Nephron (organoid): ENCODE measurements at regions not wholly inside any gene's neighbourhood (a gene's known extent, or its start where the extent isn't known, plus 50 kb on each side); places are given as distances from the start of the nearest gene placed in this dataset.

Source experiments
- H3K27ac Mint-ChIP-seq, 3 experiments: 2 replicates each; pipeline ENCODE4 v1.8.0; 2020; ENCODE audit warnings: mixed read lengths in 3 of 3, mild to moderate bottlenecking in 2 of 3, moderate library complexity in 1 of 3
- H3K27me3 Mint-ChIP-seq: 2 replicates; pipeline ENCODE4 v1.8.0; 2021; ENCODE audit warnings: low read depth, mild to moderate bottlenecking, moderate library complexity, mixed read lengths
- H3K36me3 Mint-ChIP-seq: 2 replicates; pipeline ENCODE4 v1.8.0; 2020; ENCODE audit warnings: low read depth, mixed read lengths
- H3K4me1 Mint-ChIP-seq: 2 replicates; pipeline ENCODE4 v1.8.0; 2020; ENCODE audit warnings: mixed read lengths
- H3K4me3 Mint-ChIP-seq, 3 experiments: 2 replicates each; pipeline ENCODE4 v1.8.0; 2020; ENCODE audit warnings: mild to moderate bottlenecking in 3 of 3, mixed read lengths in 3 of 3, moderate library complexity in 2 of 3
- H3K9me3 Mint-ChIP-seq: 2 replicates; pipeline ENCODE4 v1.8.0; 2020; ENCODE audit warnings: mixed read lengths
- TF ChIP-seq, protein P1 (sequence below), 3 experiments: fragments of 200-600 bp; sonication (generic); IDR thresholded peaks; one replicate each; pipeline ENCODE4 v1.5.0; 2021; ENCODE audit warnings: antibody characterized with exemption in 3 of 3; ENCODE audit not compliant: unreplicated experiment in 3 of 3

DNA sequence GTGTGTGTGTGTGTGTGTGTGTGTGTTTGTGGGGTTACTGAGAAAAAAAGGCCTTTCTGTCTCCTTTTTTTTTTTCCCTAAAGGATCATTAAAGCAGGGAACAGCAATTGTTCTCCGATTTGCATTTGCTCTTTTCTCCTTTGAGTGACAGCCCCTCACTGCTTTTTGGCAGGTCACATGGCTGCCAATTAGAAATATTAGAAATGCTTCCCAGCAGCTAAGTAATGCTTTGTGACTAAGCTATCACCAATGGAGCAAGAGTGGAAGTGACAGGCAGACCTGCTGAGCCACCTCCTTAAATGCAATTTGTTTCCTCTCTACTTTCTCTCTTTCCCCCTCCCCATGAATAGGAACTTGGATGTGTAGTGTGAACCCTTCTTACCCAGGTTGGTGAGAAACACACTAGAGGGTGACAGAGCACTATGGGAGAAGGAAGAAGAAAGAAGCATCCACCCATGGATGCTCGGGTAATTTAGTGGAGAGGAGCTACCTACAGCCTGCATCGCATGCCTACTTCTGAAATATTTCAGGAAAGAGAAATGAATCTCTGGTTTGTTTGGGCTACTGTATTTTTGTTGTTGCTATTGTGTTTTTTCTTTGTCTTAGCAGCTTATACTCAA lies 165.2 kb upstream of the PDZRN3 start:
- Mint-ChIP-seq H3K4me1 (peaks cover 24% of the 10 kb centered on the region), H3K4me3 (no peak overlapping the region), H3K27ac (no peak overlapping the region), H3K9me3 (no peaks in the 10 kb centered on the region), H3K27me3 (peaks cover 6% of the 10 kb centered on the region), H3K36me3 (no peaks in the 10 kb centered on the region)
- TF ChIP-seq, protein P1, sequence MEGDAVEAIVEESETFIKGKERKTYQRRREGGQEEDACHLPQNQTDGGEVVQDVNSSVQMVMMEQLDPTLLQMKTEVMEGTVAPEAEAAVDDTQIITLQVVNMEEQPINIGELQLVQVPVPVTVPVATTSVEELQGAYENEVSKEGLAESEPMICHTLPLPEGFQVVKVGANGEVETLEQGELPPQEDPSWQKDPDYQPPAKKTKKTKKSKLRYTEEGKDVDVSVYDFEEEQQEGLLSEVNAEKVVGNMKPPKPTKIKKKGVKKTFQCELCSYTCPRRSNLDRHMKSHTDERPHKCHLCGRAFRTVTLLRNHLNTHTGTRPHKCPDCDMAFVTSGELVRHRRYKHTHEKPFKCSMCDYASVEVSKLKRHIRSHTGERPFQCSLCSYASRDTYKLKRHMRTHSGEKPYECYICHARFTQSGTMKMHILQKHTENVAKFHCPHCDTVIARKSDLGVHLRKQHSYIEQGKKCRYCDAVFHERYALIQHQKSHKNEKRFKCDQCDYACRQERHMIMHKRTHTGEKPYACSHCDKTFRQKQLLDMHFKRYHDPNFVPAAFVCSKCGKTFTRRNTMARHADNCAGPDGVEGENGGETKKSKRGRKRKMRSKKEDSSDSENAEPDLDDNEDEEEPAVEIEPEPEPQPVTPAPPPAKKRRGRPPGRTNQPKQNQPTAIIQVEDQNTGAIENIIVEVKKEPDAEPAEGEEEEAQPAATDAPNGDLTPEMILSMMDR (IDR thresholded peaks at IDR 0.05; ENCODE audit: unreplicated experiment in 3 of 3): no peak

DNA sequence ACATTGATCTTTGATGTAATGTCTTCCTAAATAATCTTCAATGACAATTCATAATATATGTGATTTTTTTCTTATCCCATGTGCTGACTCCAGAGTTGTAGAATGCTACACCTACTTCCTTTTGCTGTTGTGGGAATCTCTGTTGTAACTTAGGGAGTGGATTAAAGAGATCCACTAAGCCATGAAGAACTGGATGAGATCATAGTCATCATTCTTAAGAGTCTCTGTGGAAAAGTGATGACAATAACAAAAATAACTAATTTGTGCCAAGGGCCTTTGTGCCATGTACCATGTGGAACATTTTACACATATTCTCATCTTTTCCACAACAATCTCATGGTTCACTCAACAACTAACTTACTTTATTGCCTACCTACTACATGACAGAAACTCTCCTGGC lies 162.9 kb upstream of the PDZRN3 start:
- Mint-ChIP-seq H3K36me3 (no peaks in the 10 kb centered on the region), H3K27ac (no peak overlapping the region), H3K27me3 (peaks cover 6% of the 10 kb centered on the region), H3K9me3 (no peaks in the 10 kb centered on the region), H3K4me3 (no peak overlapping the region), H3K4me1 (peaks cover 23% of the 10 kb centered on the region)
- TF ChIP-seq, protein P1 (IDR thresholded peaks at IDR 0.05; ENCODE audit: unreplicated experiment in 3 of 3): no peak

DNA sequence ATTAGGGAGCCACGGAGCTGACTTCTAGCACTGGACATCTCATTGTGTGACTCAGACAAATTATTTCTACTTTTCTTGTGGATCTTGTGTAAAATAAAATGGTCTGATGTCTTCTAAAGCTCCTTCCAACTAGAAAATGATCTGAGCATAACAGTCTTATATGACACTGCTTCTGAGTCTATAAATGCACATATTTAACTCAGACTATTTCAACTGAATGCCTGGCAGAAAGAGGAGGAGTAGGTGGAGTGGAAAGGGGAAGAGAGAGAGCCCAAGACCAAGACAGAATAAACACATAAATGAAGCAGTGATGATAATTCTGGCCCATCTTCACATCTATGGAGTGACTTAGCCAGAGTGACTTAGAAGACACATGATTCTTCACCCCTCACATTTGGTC lies 162.3 kb upstream of the PDZRN3 start:
- Mint-ChIP-seq H3K4me3 (no peak overlapping the region), H3K36me3 (no peaks in the 10 kb centered on the region), H3K27me3 (peaks cover 6% of the 10 kb centered on the region), H3K27ac (no peak overlapping the region), H3K9me3 (no peaks in the 10 kb centered on the region), H3K4me1 (peaks cover 26% of the 10 kb centered on the region)
- TF ChIP-seq, protein P1 (IDR thresholded peaks at IDR 0.05; ENCODE audit: unreplicated experiment in 3 of 3): no peak

DNA sequence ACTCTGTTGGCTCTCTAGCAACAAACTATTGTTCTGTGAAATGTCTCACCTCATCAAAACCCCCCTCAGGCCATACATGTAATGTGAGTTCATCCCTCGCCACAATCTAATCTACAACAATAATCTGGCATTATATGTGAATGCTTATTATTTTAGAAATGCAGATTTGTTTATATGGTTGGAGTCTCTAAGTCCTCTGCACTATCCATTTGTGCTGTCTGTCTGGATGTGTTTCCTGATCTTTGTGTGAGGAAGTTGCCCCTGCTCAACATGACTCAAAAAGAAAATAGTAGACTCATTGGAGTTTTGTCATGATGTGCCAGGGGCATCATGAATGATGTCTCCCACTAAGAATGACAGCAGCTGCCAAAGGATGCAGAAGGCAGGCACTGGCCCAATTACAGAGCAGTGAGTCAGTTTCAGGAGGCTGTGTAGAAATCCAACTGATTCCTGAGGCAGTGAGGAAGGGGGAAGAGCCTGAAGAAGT lies 161.6 kb upstream of the PDZRN3 start:
- Mint-ChIP-seq H3K36me3 (no peaks in the 10 kb centered on the region), H3K4me3 (no peak overlapping the region)
- TF ChIP-seq, protein P1 (IDR thresholded peaks at IDR 0.05; ENCODE audit: unreplicated experiment in 3 of 3): no peak

DNA sequence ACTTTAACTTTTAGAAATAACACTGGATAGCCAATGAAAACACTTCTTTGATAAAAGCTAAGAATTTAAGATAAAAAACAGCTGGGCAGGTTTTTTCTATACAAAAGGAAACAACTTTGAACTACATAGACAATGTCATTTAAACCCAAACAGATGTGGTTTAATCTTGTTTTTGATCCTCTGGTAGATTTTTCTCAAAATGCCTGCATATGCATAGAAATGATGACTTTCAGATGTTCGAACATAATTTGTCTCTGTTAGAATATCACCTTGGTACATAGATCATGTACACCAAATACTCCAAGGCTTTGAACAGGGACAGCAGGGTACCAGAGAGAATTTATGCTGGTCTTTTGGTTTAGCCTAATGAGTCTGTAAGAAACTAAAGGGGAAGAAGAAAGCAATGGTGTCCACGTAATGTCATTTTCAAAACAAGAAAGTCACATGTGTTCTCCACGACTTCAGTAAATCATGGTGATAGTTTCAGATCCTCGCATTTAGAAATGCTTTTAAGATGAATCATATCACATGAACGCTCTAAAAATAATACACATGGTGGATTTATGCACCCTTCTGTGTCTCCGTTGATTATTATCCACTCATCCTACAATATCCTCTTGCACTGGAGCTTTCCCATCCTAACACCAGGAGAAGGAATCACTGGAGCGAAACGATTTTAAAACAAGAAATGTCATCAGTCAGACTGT lies 160.1 kb upstream of the PDZRN3 start:
- Mint-ChIP-seq H3K4me1 (peaks cover 26% of the 10 kb centered on the region), H3K36me3 (no peaks in the 10 kb centered on the region), H3K27ac (peak overlapping the region; percentile 62 to 89 (median 86)), H3K4me3 (peak overlapping the region in 1 of 3 experiments; percentile 35), H3K27me3 (peaks cover 6% of the 10 kb centered on the region), H3K9me3 (no peaks in the 10 kb centered on the region)
- TF ChIP-seq, protein P1 (IDR thresholded peaks at IDR 0.05; ENCODE audit: unreplicated experiment in 3 of 3): no peak

More for the DNA sequence above, 161.6 kb upstream of the PDZRN3 start:
- H3K27me3 Mint-ChIP-seq: peaks cover 6% of the 10 kb centered on the region
- H3K27ac Mint-ChIP-seq: peak overlapping the region in 1 of 3 experiments; percentile 56
- H3K4me1 Mint-ChIP-seq: peaks cover 26% of the 10 kb centered on the region
- H3K9me3 Mint-ChIP-seq: no peaks in the 10 kb centered on the region
